Activated CD8-positive, alpha-beta memory T cell treated with anti-CD3 and anti-CD28 coated beads for 24 hours (primary cell): ENCODE measurements at regions not wholly inside any gene's neighbourhood (a gene's known extent, or its start where the extent isn't known, plus 50 kb on each side); places are given as distances from the start of the nearest gene placed in this dataset.

Experiments
- DNase-seq: peaks from one replicate; pipeline ENCODE4 v3.0.0-alpha.2; 2020

- no peak for DNase-seq
Observed at GRCh38 chr4:20615486-20616260, 84.6 kb upstream of the PACRGL start.

GRCh38 chr4:20616313-20616712, 83.9 kb upstream of the PACRGL start:
- no peak for DNase-seq

GRCh38 chr4:20616848-20617247, 83.4 kb upstream of the PACRGL start:
- DNase-seq: no peak

GRCh38 chr4:20617678-20618396, 82.4 kb upstream of the PACRGL start:
- no peak for DNase-seq

- DNase-seq: no peak
Observed at GRCh38 chr4:20618731-20619130, 81.5 kb upstream of the PACRGL start.

- DNase-seq: no peak
Observed at GRCh38 chr4:20621476-20621875, 78.8 kb upstream of the PACRGL start.

- no peak for DNase-seq
Observed at GRCh38 chr4:20622701-20623100, 77.6 kb upstream of the PACRGL start.

GRCh38 chr4:20623939-20624338, 76.3 kb upstream of the PACRGL start:
- no peak for DNase-seq

GRCh38 chr4:20624793-20625374, 75.4 kb upstream of the PACRGL start:
- DNase-seq: no peak

GRCh38 chr4:20625426-20625825, 74.8 kb upstream of the PACRGL start:
- DNase-seq: no peak

- DNase-seq: no peak
Observed at GRCh38 chr4:20626326-20627005, 73.8 kb upstream of the PACRGL start.

GRCh38 chr4:20627866-20628265, 72.4 kb upstream of the PACRGL start:
- no peak for DNase-seq

- DNase-seq: no peak
Observed at GRCh38 chr4:20629186-20630106, 70.8 kb upstream of the PACRGL start.

GRCh38 chr4:20638825-20639224, 61.4 kb upstream of the PACRGL start:
- DNase-seq: no peak

- no peak for DNase-seq
Observed at GRCh38 chr4:20639346-20639745, 60.9 kb upstream of the PACRGL start.

- DNase-seq: no peak
Observed at GRCh38 chr4:20640989-20641388, 59.3 kb upstream of the PACRGL start.

GRCh38 chr4:20641976-20642375, 58.3 kb upstream of the PACRGL start:
- DNase-seq: no peak

- DNase-seq: no peak
Observed at GRCh38 chr4:20643631-20644030, 56.6 kb upstream of the PACRGL start.

GRCh38 chr4:20645236-20645635, 55.0 kb upstream of the PACRGL start:
- no peak for DNase-seq

- no peak for DNase-seq
Observed at GRCh38 chr4:20646287-20646686, 54.0 kb upstream of the PACRGL start.
